T-helper 9 cell (primary cell): ENCODE measurements at regions not wholly inside any gene's neighbourhood (a gene's known extent, or its start where the extent isn't known, plus 50 kb on each side); places are given as distances from the start of the nearest gene placed in this dataset.
"Not testable (repeated sequence)": the region's sequence is repeated elsewhere in the genome, so short reads cannot be mapped to it uniquely, and the experiment has no call there.

Experiments
- DNase-seq: peaks from one replicate; pipeline ENCODE4 v3.0.0-alpha.2; 2020

- DNase-seq = no peak
Measured at GRCh38 chr3:26425076-26425475, 197.5 kb upstream of the LRRC3B start.

GRCh38 chr3:26428992-26429391 is 193.6 kb upstream of the LRRC3B start:
- DNase-seq = no peak

GRCh38 chr3:26437678-26438077 is 184.9 kb upstream of the LRRC3B start:
- no peak for DNase-seq

- no peak for DNase-seq
Measured at GRCh38 chr3:26438325-26438940, 184.1 kb upstream of the LRRC3B start.

GRCh38 chr3:26438981-26439884 is 183.3 kb upstream of the LRRC3B start:
- no peak for DNase-seq

- DNase-seq = no peak
Measured at GRCh38 chr3:26449996-26450395, 172.6 kb upstream of the LRRC3B start.

GRCh38 chr3:26452363-26452762 is 170.2 kb upstream of the LRRC3B start:
- DNase-seq = no peak

- DNase-seq = no peak
Measured at GRCh38 chr3:26460985-26461384, 161.6 kb upstream of the LRRC3B start.

- no peak for DNase-seq
Measured at GRCh38 chr3:26472345-26472744, 150.2 kb upstream of the LRRC3B start.

- no peak for DNase-seq
Measured at GRCh38 chr3:26474706-26475105, 147.9 kb upstream of the LRRC3B start.

GRCh38 chr3:26480377-26480776 is 142.2 kb upstream of the LRRC3B start:
- no peak for DNase-seq

GRCh38 chr3:26484140-26484539 is 138.4 kb upstream of the LRRC3B start:
- DNase-seq = no peak

GRCh38 chr3:26498271-26498670 is 124.3 kb upstream of the LRRC3B start:
- DNase-seq = no peak

GRCh38 chr3:26505399-26505798 is 117.2 kb upstream of the LRRC3B start:
- no peak for DNase-seq

- DNase-seq = not testable (repeated sequence)
Measured at GRCh38 chr3:26514445-26515029, 108.0 kb upstream of the LRRC3B start.

GRCh38 chr3:26515351-26515750 is 107.2 kb upstream of the LRRC3B start:
- DNase-seq = no peak

- DNase-seq = no peak
Measured at GRCh38 chr3:26521261-26521660, 101.3 kb upstream of the LRRC3B start.

- DNase-seq = no peak
Measured at GRCh38 chr3:26522919-26523318, 99.7 kb upstream of the LRRC3B start.

- DNase-seq = no peak
Measured at GRCh38 chr3:26525013-26525412, 97.6 kb upstream of the LRRC3B start.

GRCh38 chr3:26535151-26535550 is 87.4 kb upstream of the LRRC3B start:
- no peak for DNase-seq

- DNase-seq = no peak
Measured at GRCh38 chr3:26536955-26537354, 85.6 kb upstream of the LRRC3B start.

- DNase-seq = no peak
Measured at GRCh38 chr3:26550413-26550812, 72.2 kb upstream of the LRRC3B start.

GRCh38 chr3:26556637-26557036 is 65.9 kb upstream of the LRRC3B start:
- DNase-seq = no peak

GRCh38 chr3:26558257-26558656 is 64.3 kb upstream of the LRRC3B start:
- DNase-seq = no peak
